ENCODE measurements at regions not wholly inside any gene's neighbourhood (a gene's known extent, or its start where the extent isn't known, plus 50 kb on each side); places are given as distances from the start of the nearest gene placed in this dataset.

DNA sequence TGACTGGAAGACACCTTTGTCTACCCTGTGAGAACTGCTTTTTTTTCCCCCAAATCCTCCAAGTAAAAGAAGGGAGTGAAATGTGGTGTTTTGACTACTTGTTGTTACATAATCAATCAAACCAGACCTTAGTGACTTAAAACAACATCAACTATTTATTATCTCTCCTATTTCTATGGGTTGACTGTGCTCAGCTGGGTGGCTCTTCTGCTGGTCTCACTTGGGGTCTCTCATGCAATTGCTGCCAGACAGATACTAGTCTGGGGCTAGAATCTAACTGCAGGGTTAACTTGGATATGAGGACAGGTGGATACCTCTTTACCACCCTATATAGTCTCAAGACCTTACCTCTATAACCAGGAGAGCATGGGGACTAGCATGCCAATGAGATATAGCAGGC lies 141.3 kb downstream of the SALL1 start:
- H2AFZ ChIP-seq = no peak overlapping the region
- H3K4me2 ChIP-seq = no peak overlapping the region
- no peaks in the 10 kb centered on the region for H3K9me2 ChIP-seq (replicated peaks; ENCODE audit: insufficient read depth)
- DNase-seq (ENCODE audit: low spot score) = no peak
- no peaks in the 10 kb centered on the region for H3K36me3 ChIP-seq (replicated peaks; ENCODE audit: insufficient read depth, low read depth)
- no peak overlapping the region for H3K4me3 ChIP-seq
- no peaks in the 10 kb centered on the region for H4K20me1 ChIP-seq (ENCODE audit: insufficient read depth, poor library complexity, severe bottlenecking)
- no peaks in the 10 kb centered on the region for H3K27me3 ChIP-seq
- no peak overlapping the region for H3K27ac ChIP-seq
- H3K79me2 ChIP-seq = no peaks in the 10 kb centered on the region
- H3K4me1 ChIP-seq (ENCODE audit: insufficient read depth) = no peaks in the 10 kb centered on the region
- TF ChIP-seq EZH2phosphoT487 (IDR thresholded peaks at IDR 0.05; ENCODE audit: low read depth, severe bottlenecking, unreplicated experiment) (no peak), EZH2 (IDR thresholded peaks at IDR 0.05; ENCODE audit: borderline replicate concordance) (no peak)
- TF ChIP-seq, protein P1, sequence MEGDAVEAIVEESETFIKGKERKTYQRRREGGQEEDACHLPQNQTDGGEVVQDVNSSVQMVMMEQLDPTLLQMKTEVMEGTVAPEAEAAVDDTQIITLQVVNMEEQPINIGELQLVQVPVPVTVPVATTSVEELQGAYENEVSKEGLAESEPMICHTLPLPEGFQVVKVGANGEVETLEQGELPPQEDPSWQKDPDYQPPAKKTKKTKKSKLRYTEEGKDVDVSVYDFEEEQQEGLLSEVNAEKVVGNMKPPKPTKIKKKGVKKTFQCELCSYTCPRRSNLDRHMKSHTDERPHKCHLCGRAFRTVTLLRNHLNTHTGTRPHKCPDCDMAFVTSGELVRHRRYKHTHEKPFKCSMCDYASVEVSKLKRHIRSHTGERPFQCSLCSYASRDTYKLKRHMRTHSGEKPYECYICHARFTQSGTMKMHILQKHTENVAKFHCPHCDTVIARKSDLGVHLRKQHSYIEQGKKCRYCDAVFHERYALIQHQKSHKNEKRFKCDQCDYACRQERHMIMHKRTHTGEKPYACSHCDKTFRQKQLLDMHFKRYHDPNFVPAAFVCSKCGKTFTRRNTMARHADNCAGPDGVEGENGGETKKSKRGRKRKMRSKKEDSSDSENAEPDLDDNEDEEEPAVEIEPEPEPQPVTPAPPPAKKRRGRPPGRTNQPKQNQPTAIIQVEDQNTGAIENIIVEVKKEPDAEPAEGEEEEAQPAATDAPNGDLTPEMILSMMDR (IDR thresholded peaks at IDR 0.05; ENCODE audit: poor library complexity) = no peak
- no peaks in the 10 kb centered on the region for H3K9me3 ChIP-seq (ENCODE audit: low read depth)

DNA sequence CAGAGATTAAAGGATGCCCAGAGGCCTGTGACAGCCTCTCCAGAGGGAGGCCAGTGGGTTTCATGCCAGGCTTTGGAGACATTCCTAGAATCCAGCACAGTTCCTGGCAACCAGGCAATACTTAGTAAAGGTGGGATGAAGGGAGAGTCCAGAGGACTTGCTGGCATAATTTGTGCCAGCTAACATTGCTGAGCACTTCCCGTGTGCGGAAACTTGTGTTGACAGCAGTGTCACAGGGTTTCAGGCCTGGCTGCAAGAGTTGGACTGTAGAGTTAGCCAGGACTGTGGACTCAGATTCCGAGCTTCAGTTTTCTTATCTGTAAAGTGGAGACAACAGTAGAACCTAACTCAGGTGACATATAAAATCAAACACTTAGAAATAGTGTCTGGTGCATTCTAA lies 141.7 kb downstream of the SALL1 start:
- DNase-seq (ENCODE audit: low spot score) = no peak
- TF ChIP-seq, protein P1 (IDR thresholded peaks at IDR 0.05; ENCODE audit: poor library complexity) = no peak
- no peak for TF ChIP-seq EZH2 (IDR thresholded peaks at IDR 0.05; ENCODE audit: borderline replicate concordance)
- Histone ChIP-seq H3K36me3 (replicated peaks; ENCODE audit: insufficient read depth, low read depth) (no peaks in the 10 kb centered on the region), H3K9me2 (replicated peaks; ENCODE audit: insufficient read depth) (no peaks in the 10 kb centered on the region), H4K20me1 (ENCODE audit: insufficient read depth, poor library complexity, severe bottlenecking) (no peaks in the 10 kb centered on the region), H2AFZ (no peak overlapping the region), H3K4me1 (ENCODE audit: insufficient read depth) (no peaks in the 10 kb centered on the region), H3K27ac (no peak overlapping the region), H3K4me2 (no peak overlapping the region), H3K4me3 (no peak overlapping the region), H3K27me3 (no peaks in the 10 kb centered on the region), H3K79me2 (no peaks in the 10 kb centered on the region), H3K9me3 (ENCODE audit: low read depth) (no peaks in the 10 kb centered on the region)
- WGBS (ENCODE audit: low lambda C conversion rate, missing lambda C conversion rate) = 94% methylated on average over 3 of the region's 3 CpGs

DNA sequence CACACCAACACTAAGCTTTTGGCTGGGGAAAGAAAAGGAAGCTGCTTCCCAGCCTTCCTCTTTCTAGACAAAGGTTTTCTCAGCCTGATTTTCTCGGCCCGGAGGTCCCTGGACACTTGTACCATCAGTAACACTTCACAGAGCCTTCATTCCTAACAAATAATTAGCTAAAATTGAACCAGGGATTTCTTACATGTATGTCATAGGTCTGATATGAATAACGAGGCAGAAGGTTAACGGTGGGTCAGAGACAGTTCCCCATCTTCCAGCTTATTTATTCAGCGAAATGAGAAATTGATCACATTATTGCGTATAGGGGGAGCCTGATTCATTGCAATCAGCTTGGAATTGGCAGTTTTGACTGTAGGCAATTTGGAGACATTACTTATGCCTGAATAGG lies 142.5 kb downstream of the SALL1 start:
- TF ChIP-seq EZH2 (IDR thresholded peaks at IDR 0.05; ENCODE audit: borderline replicate concordance) = no peak
- TF ChIP-seq, protein P1 (IDR thresholded peaks at IDR 0.05; ENCODE audit: poor library complexity) = no peak
- no peak for TF ChIP-seq EZH2phosphoT487 (IDR thresholded peaks at IDR 0.05; ENCODE audit: low read depth, severe bottlenecking, unreplicated experiment)
- DNase-seq (ENCODE audit: low spot score) = no peak
- 85% methylated on average over 6 of the region's 6 CpGs for WGBS (ENCODE audit: low lambda C conversion rate, missing lambda C conversion rate)

DNA sequence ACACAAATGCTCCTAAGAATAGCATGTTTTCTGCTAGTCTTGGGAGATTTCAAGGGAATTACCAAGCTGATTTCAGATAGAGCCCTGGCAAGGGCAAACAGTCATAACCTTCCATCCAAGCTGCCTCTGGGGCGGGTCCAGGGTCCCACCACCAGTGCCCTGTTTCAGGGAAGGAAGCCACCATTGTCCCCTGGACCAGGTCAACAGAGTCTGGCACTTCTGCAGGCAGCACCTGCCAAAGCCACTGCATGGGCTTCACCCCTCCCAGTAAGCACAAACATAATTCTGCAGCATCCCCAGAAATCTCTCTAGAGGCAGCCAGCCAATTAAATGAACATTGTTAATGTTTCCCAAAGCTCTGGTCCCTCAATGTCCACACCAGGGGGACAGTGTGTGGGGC lies 143.0 kb downstream of the SALL1 start:
- no peaks in the 10 kb centered on the region for H3K9me3 ChIP-seq (ENCODE audit: low read depth)
- H3K79me2 ChIP-seq = no peaks in the 10 kb centered on the region
- 82% methylated on average over 1 of the region's 1 CpG for WGBS (ENCODE audit: low lambda C conversion rate, missing lambda C conversion rate)
- no peak overlapping the region for H3K4me3 ChIP-seq
- no peak for DNase-seq (ENCODE audit: low spot score)
- no peak overlapping the region for H3K27ac ChIP-seq
- TF ChIP-seq, protein P1 (IDR thresholded peaks at IDR 0.05; ENCODE audit: poor library complexity) = no peak
- TF ChIP-seq EZH2phosphoT487 (IDR thresholded peaks at IDR 0.05; ENCODE audit: low read depth, severe bottlenecking, unreplicated experiment) (no peak), EZH2 (IDR thresholded peaks at IDR 0.05; ENCODE audit: borderline replicate concordance) (no peak)
- no peaks in the 10 kb centered on the region for H3K4me1 ChIP-seq (ENCODE audit: insufficient read depth)
- no peaks in the 10 kb centered on the region for H3K36me3 ChIP-seq (replicated peaks; ENCODE audit: insufficient read depth, low read depth)
- H4K20me1 ChIP-seq (ENCODE audit: insufficient read depth, poor library complexity, severe bottlenecking) = no peaks in the 10 kb centered on the region
- no peaks in the 10 kb centered on the region for H3K27me3 ChIP-seq
- H3K4me2 ChIP-seq = no peak overlapping the region
- no peaks in the 10 kb centered on the region for H3K9me2 ChIP-seq (replicated peaks; ENCODE audit: insufficient read depth)
- H2AFZ ChIP-seq = no peak overlapping the region

More for the DNA sequence above, 142.5 kb downstream of the SALL1 start:
- Histone ChIP-seq H2AFZ (no peak overlapping the region), H3K4me3 (no peak overlapping the region), H3K36me3 (replicated peaks; ENCODE audit: insufficient read depth, low read depth) (no peaks in the 10 kb centered on the region), H4K20me1 (ENCODE audit: insufficient read depth, poor library complexity, severe bottlenecking) (no peaks in the 10 kb centered on the region), H3K79me2 (no peaks in the 10 kb centered on the region), H3K4me1 (ENCODE audit: insufficient read depth) (no peaks in the 10 kb centered on the region), H3K9me2 (replicated peaks; ENCODE audit: insufficient read depth) (no peaks in the 10 kb centered on the region), H3K4me2 (no peak overlapping the region), H3K9me3 (ENCODE audit: low read depth) (no peaks in the 10 kb centered on the region), H3K27ac (no peak overlapping the region), H3K27me3 (no peaks in the 10 kb centered on the region)
